Thymus (tissue), 11 donors: ENCODE measurements at regions not wholly inside any gene's neighbourhood (a gene's known extent, or its start where the extent isn't known, plus 50 kb on each side); places are given as distances from the start of the nearest gene placed in this dataset.

Experiments
- DNase-seq, 9 donors: peaks; one replicate each; pipeline ENCODE4 v3.0.0-alpha.2; 2013; ENCODE audit warnings: low spot score in 9 of 9, low read depth in 6 of 9, missing footprints in 1 of 9
- H3K27ac ChIP-seq, 2 donors: one replicate each; pipeline ENCODE4 v1.5.1; 2013; ENCODE audit warnings: control low read depth in 1 of 2, low read depth in 1 of 2, low read length in 1 of 2, mild to moderate bottlenecking in 1 of 2, moderate library complexity in 1 of 2
- H3K27me3 ChIP-seq, 2 donors: one replicate each; pipeline ENCODE4 v1.5.1; 2013; ENCODE audit warnings: low read length in 1 of 2; ENCODE audit not compliant: control insufficient read depth in 2 of 2, insufficient read depth in 1 of 2
- H3K36me3 ChIP-seq, 2 donors: one replicate each; pipeline ENCODE4 v1.5.1; 2013; ENCODE audit warnings: low read length in 1 of 2, mild to moderate bottlenecking in 1 of 2, moderate library complexity in 1 of 2; ENCODE audit not compliant: control insufficient read depth in 2 of 2, insufficient read depth in 2 of 2
- H3K4me1 ChIP-seq, 2 donors: one replicate each; pipeline ENCODE4 v1.5.1; 2013; ENCODE audit warnings: low read length in 2 of 2; ENCODE audit not compliant: control insufficient read depth in 2 of 2, insufficient read depth in 2 of 2
- H3K4me3 ChIP-seq, 2 donors: one replicate each; pipeline ENCODE4 v1.5.1; 2013; ENCODE audit warnings: low read length in 2 of 2, control low read depth in 1 of 2, mild to moderate bottlenecking in 1 of 2
- H3K9me3 ChIP-seq, 2 donors: one replicate each; pipeline ENCODE4 v1.5.1; 2013; ENCODE audit warnings: low read length in 1 of 2, mild to moderate bottlenecking in 1 of 2; ENCODE audit not compliant: control insufficient read depth in 2 of 2, insufficient read depth in 1 of 2
- WGBS: extraction: QIAGEN DNeasy Blood & Tissue Kit; methylation state at CpG from one replicate; pipeline ENCODE4 v1.1.7; 2013; 5-methylcytosine and 5-hydroxymethylcytosine counted together
- donor health status: healthy.

DNA sequence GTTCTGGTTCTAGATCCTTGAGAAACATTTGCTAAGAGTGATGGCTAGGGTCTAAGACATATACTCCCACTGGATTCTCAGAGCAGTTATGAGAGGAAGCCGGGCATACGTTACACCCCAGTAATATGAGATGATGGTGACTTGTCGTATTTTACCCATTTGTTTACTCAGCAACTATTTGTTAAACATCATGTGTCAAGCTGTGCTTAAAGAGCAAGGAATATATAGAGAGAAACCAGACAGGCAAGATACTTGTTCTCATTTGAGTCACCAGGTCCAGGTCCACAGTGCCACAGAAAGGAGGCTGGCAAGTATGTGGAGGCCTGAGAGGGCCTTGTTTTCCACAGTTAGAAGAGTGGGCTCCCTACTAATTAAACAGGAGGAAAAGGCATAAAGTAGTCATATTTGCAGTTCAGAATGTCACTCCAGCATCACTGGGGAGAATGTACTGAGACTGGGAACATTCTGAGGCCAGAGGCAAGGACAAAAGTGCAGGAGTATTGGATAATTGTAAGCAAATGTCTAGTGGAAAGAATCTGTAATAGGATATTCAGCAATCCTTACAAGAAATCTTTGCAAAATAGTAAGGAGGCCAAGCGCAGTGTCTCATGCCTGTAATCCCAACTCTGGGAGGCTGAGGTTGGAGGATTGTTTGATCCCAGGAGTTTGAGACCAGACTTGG lies 142.2 kb downstream of the IRS2 start:
- WGBS, result 74% methylated on average over 4 of the region's 4 CpGs
- no peak overlapping the region for H3K4me3 ChIP-seq
- H3K27me3 ChIP-seq, result no peaks in the 10 kb centered on the region
- peaks cover 0 to 12% of the 10 kb centered on the region in 2 donors for H3K9me3 ChIP-seq
- H3K4me1 ChIP-seq, result no peaks in the 10 kb centered on the region
- DNase-seq, result no peak
- H3K27ac ChIP-seq, result no peak overlapping the region
- H3K36me3 ChIP-seq, result no peaks in the 10 kb centered on the region

DNA sequence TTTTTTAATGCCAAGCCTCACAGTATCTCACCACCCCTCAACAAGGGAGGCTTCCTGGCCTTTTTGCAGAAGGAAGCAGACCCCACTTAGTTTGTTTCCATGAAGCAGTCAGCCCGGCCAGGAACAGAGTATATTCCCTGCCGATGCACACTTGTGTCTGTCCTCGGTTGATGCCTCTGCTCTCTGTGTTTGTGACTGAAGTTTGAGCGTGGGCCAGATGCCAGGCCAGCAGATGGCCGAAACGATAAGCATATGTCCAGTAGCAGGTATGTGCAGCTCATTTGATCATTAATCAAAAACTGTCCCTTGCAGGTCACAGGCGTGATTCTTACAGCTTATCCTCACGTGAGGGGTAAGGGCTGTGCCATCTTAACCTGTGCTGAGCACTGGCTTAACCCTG lies 144.0 kb downstream of the IRS2 start:
- Histone ChIP-seq H3K4me3 (no peak overlapping the region), H3K9me3 (peaks cover 0 to 12% of the 10 kb centered on the region in 2 donors), H3K27ac (no peak overlapping the region), H3K4me1 (no peaks in the 10 kb centered on the region), H3K27me3 (no peaks in the 10 kb centered on the region), H3K36me3 (no peaks in the 10 kb centered on the region)
- DNase-seq, result no peak
- 96% methylated on average over 8 of the region's 8 CpGs for WGBS

DNA sequence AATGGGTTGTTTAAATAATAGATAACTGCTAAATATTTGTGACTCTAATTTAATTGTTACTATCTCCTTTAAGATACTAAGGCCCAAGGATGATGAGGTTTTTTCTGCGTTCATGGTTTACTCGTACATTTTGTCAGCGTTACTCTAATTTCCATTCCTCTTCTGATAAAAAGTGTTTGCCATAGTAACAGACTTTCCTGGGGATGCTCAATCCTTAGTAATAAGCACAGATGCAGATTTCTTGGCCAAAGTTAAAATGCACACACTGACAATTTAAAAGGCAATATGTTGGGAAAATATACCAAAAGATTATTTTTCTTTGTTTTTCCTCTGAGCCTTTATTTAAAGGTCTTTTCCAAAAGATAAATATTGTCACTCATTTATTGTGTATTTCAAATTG lies 149.6 kb downstream of the IRS2 start:
- no peak for DNase-seq
- Histone ChIP-seq H3K27me3 (no peaks in the 10 kb centered on the region), H3K9me3 (peaks cover 0 to 12% of the 10 kb centered on the region in 2 donors), H3K4me1 (no peaks in the 10 kb centered on the region), H3K4me3 (no peak overlapping the region), H3K36me3 (no peaks in the 10 kb centered on the region), H3K27ac (no peak overlapping the region)
- 98% methylated on average over 3 of the region's 3 CpGs for WGBS

DNA sequence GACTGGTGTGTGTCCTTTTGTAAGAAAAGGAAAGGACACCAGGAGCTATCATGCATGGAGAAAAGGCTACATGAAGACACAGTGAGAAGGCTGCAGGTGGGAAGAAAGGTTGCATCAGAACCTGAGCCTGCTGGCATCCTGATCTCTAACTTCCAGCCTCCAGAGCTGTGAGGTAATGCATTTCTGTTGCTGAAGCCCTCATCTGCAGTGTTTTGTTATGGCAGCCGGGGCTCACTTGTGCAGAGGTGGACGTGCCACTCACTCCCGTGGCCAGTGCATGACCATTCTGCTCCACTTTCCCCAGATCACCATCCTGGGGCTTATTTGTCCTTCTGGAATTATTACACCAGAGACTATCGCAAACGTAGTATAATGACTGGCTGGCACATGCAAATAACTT lies 155.3 kb downstream of the IRS2 start:
- WGBS, result 97% methylated on average over 5 of the region's 5 CpGs

DNA sequence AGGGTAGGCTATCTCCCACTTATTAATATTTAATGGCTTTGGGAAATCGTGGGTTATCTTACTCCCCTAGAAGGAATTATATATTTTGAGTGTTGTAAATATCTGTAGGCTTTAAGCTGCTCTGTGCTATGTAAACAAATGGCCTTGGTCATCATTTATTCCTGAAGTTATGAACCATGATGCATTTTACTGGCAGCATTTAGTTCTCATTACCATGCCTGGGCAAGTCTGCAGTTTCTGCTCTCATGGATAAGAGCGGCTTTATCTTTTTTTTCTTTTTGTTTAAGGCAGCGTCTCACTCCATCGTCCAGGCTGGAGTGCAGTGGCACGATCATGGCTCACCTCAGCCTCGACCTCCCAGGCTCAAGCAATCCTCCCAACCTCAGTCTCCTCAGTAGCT lies 156.1 kb downstream of the IRS2 start:
- WGBS, result 93% methylated on average over 6 of the region's 6 CpGs
- no peaks in the 10 kb centered on the region for H3K9me3 ChIP-seq
- no peaks in the 10 kb centered on the region for H3K27me3 ChIP-seq
- no peak overlapping the region for H3K4me3 ChIP-seq
- H3K27ac ChIP-seq, result no peak overlapping the region
- no peak for DNase-seq
- no peaks in the 10 kb centered on the region for H3K36me3 ChIP-seq
- no peaks in the 10 kb centered on the region for H3K4me1 ChIP-seq

More for the DNA sequence above, 155.3 kb downstream of the IRS2 start:
- Histone ChIP-seq H3K4me1 (no peaks in the 10 kb centered on the region), H3K36me3 (no peaks in the 10 kb centered on the region), H3K4me3 (no peak overlapping the region), H3K9me3 (no peaks in the 10 kb centered on the region), H3K27me3 (no peaks in the 10 kb centered on the region), H3K27ac (no peak overlapping the region)
- DNase-seq, result no peak

DNA sequence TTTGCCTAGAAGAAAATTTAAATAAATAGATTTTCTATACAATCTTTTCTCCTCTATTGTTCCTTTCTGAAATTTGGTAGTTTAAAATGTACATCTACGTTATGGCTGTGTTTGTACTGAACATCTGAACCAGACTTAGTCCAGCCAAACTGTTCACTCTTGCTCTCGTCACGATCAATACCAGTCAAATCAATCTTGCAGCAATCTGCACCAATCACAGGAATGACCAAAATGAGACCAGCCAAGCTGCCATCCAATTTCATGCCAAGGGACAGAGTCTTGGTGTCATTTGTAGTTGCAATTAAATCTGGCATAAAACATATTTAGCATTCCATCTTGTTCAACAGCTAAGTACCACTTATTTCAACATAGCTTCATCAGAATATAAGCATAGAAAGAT lies 156.6 kb downstream of the IRS2 start:
- Histone ChIP-seq H3K27me3 (no peaks in the 10 kb centered on the region), H3K4me3 (no peak overlapping the region), H3K4me1 (no peaks in the 10 kb centered on the region), H3K27ac (no peak overlapping the region), H3K36me3 (no peaks in the 10 kb centered on the region), H3K9me3 (no peaks in the 10 kb centered on the region)
- no peak for DNase-seq
- WGBS, result 96% methylated on average over 3 of the region's 3 CpGs

DNA sequence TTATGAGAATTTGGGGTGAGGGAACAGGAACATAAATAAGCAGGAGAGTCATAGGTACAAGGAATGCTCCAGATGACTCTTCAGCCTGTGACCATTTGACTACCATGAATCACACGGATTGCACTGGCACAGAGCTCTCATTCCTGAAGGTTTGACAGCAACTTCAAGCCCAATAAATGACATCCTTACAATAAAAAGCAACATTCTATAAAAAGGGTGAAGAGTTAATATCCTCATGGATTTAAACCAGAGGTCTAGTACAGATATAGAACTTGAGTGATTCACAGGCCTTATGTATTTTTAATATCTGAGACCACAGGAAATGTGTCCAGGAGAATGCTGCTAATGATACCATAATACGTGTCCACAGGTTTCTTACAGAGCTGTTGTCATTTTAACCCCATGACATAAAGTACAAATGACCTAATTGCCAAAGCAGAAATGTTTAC lies 158.1 kb downstream of the IRS2 start:
- no peak overlapping the region for H3K27ac ChIP-seq
- no peaks in the 10 kb centered on the region for H3K9me3 ChIP-seq
- DNase-seq, result no peak
- H3K36me3 ChIP-seq, result no peaks in the 10 kb centered on the region
- WGBS, result 91% methylated on average over 2 of the region's 2 CpGs
- H3K27me3 ChIP-seq, result no peaks in the 10 kb centered on the region
- no peaks in the 10 kb centered on the region for H3K4me1 ChIP-seq
- no peak overlapping the region for H3K4me3 ChIP-seq

DNA sequence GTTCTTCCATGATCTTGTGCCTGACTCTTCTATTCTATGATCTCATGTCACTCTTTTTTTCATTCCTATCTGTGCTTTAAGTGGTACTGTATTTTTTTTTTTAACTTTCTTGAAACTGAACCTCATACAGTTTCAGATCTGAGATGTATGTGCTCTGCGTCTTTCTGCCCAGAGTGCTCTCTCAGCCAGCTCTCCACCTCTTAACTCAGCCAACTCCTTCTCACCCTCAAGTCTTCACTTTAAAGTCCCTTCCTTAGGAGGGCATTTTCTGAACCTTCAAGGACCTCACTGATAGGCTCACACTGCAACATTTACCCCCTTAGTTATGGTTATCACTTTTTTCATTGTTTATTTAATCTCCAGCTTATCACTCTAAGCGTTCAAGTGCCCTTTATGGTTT lies 158.7 kb downstream of the IRS2 start:
- DNase-seq, result no peak
- Histone ChIP-seq H3K4me3 (no peak overlapping the region), H3K9me3 (no peaks in the 10 kb centered on the region), H3K4me1 (no peaks in the 10 kb centered on the region), H3K27me3 (no peaks in the 10 kb centered on the region), H3K36me3 (no peaks in the 10 kb centered on the region), H3K27ac (no peak overlapping the region)
- WGBS, result 92% methylated on average over 2 of the region's 2 CpGs

DNA sequence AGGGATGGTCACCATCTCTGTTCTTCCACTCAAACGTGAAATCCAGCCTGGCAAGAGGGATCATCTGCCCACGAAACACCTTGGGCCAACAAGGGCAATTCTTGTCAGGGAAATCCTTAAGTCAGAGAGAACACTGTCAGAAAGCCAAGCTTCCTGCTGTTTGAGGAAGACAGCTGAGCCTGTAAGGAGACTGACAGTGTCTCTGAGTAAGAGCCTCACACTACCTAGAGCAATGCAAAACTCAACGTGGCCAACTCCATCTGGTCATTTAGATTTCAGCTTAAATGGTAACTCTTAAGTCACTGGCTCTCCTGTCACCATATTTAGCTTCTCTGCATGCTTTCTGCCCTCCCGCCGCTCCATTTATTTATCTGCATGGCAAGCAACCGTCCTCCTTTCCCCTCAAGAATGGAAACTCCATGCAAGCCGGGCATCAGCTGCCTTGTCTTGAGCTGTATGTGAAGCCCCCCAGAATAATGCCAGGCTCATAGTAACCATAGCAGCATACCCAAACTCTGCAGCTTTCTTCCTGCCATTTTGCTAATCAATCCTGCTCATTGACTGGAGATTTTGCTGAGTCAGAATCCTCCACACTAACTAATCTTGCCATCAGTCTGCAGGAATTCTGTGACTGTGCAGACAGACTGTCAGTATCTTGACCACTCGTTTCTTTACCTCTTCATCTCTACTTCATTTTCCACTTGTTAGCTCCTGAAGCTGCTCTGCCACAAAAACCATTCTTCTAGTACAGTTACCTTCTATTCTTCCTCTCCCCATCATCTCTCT lies 159.8 kb downstream of the IRS2 start:
- 83% methylated on average over 8 of the region's 8 CpGs for WGBS

More for the DNA sequence above, 159.8 kb downstream of the IRS2 start:
- H3K4me3 ChIP-seq, result no peak overlapping the region
- H3K4me1 ChIP-seq, result no peaks in the 10 kb centered on the region
- H3K27ac ChIP-seq, result no peak overlapping the region
- no peaks in the 10 kb centered on the region for H3K9me3 ChIP-seq
- H3K36me3 ChIP-seq, result no peaks in the 10 kb centered on the region
- DNase-seq, result no peak
- H3K27me3 ChIP-seq, result no peaks in the 10 kb centered on the region
